GM12878 (cell line): ENCODE measurements at regions not wholly inside any gene's neighbourhood (a gene's known extent, or its start where the extent isn't known, plus 50 kb on each side); places are given as distances from the start of the nearest gene placed in this dataset.
"Not testable (repeated sequence)": the region's sequence is repeated elsewhere in the genome, so short reads cannot be mapped to it uniquely, and the experiment has no call there.

Experiments
- ATAC-seq: fragments of 200-7000 bp; cut with Tn5 transposase; 3 replicates; pipeline ENCODE4 v1.9.1; 2020; ENCODE audit warnings: mild to moderate bottlenecking, moderate library complexity
- BruUV-seq: library from RNA; stranded (reverse); fragments of 400-500 nt; replicated peaks from 2 replicates; lab custom pipeline; 2021; lab: Mats Ljungman, UMichigan
- CTCF ChIA-PET: fragments of 300-600 bp; sonication (Branson Sonifier 250); formaldehyde crosslinking; extraction: SDS; loops from one replicate; lab custom pipeline; 2021; ENCODE audit warnings: inconsistent platforms; lab: Yijun Ruan, JAX
- POLR2A ChIA-PET: fragments of 350-600 bp; formaldehyde crosslinking; extraction: SDS; loops from one replicate; lab custom pipeline; 2021; ENCODE audit warnings: inconsistent platforms; lab: Charles Lee
- RAD21 ChIA-PET: fragments of 300-600 bp; sonication (Branson Sonifier 250); formaldehyde crosslinking; loops from one replicate; lab custom pipeline; 2023; ENCODE audit warnings: antibody characterized with exemption; ENCODE audit not compliant: unreplicated experiment; lab: Charles Lee
- SMC1A ChIA-PET: fragments of 300-600 bp; sonication (Branson Sonifier 250); formaldehyde crosslinking; loops from one replicate; lab custom pipeline; 2023; ENCODE audit not compliant: unreplicated experiment, uncharacterized antibody; lab: Charles Lee
- DNase-seq: peaks from one replicate; pipeline ENCODE4 v3.0.0-alpha.2; 2011; ENCODE audit warnings: low read depth, low spot score
- FAIRE-seq: peaks from 3 replicates; lab custom pipeline; 2011; peaks lifted over from hg19 to GRCh38; lab: Jason Lieb, UNC
- H2AFZ ChIP-seq: 2 replicates; pipeline ENCODE4 v1.6.0; 2011; ENCODE audit warnings: low read depth, low read length, control low read depth; ENCODE audit not compliant: control insufficient read depth
- H3K27ac ChIP-seq: 2 replicates; pipeline ENCODE4 v1.5.1; 2011; ENCODE audit warnings: control low read depth; ENCODE audit not compliant: control insufficient read depth, insufficient read depth
- H3K27me3 ChIP-seq, 2 experiments: replicated peaks in 1 of 2; 2 replicates each; pipeline versions ENCODE4 v1.6.0 to v1.6.1; 2011; ENCODE audit warnings: low read length in 1 of 2; ENCODE audit not compliant: control insufficient read depth in 2 of 2, insufficient read depth in 2 of 2
- H3K36me3 ChIP-seq, 2 experiments: 2 replicates each; pipeline ENCODE4 v1.5.1; 2011; ENCODE audit warnings: low read length in 1 of 2; ENCODE audit not compliant: control insufficient read depth in 2 of 2, insufficient read depth in 2 of 2
- H3K4me1 ChIP-seq: 2 replicates; pipeline ENCODE4 v1.6.1; 2011; ENCODE audit warnings: mild to moderate bottlenecking, low read length, moderate library complexity, mixed read lengths; ENCODE audit not compliant: control insufficient read depth, insufficient read depth
- H3K4me2 ChIP-seq: 2 replicates; pipeline ENCODE4 v1.6.0; 2011; ENCODE audit warnings: control low read depth; ENCODE audit not compliant: control insufficient read depth, insufficient read depth
- H3K4me3 ChIP-seq: fragments of 200-600 bp; sonication (generic); 2 replicates; pipeline ENCODE4 v1.5.1; 2016
- H3K79me2 ChIP-seq: 2 replicates; pipeline ENCODE4 v1.6.0; 2011; ENCODE audit warnings: low read length; ENCODE audit not compliant: control insufficient read depth, insufficient read depth
- H3K9ac ChIP-seq: 2 replicates; pipeline ENCODE4 v1.8.0; 2011; ENCODE audit warnings: low read length, control low read depth, mixed read lengths; ENCODE audit not compliant: control insufficient read depth, insufficient read depth
- H3K9me3 ChIP-seq: replicated peaks from 3 replicates; pipeline ENCODE4 v1.5.1; 2011; ENCODE audit warnings: mild to moderate bottlenecking, low read length; ENCODE audit not compliant: control insufficient read depth, insufficient read depth
- H4K20me1 ChIP-seq: 2 replicates; pipeline ENCODE4 v1.6.0; 2011; ENCODE audit not compliant: control insufficient read depth, insufficient read depth
- YY1 ChIP-seq: IDR thresholded peaks from 2 replicates; pipeline ENCODE4 v1.6.1; 2011; ENCODE audit warnings: low read depth, mild to moderate bottlenecking, low read length
- WGBS: methylation state at CpG from one replicate; pipeline ENCODE4 v1.1.6; 2016; ENCODE audit warnings: low lambda C conversion rate; ENCODE audit not compliant: insufficient replicate concordance, insufficient coverage; ENCODE audit errors: missing lambda C conversion rate; 5-methylcytosine and 5-hydroxymethylcytosine counted together
- in situ Hi-C: fragments of 300-500 bp; cut with MboI; formaldehyde crosslinking; loops from 9 replicates; pipeline ENCODE4 v1.14.3; 2018; ENCODE audit warnings: mixed read lengths
- intact Hi-C: fragments of 100-400 bp; cut with micrococcal nuclease; formaldehyde crosslinking; loops from one replicate; pipeline ENCODE4 v1.14.2; 2022; ENCODE audit not compliant: unreplicated experiment
- TF ChIP-seq, protein P1 (sequence below): fragments of 450-650 bp; formaldehyde crosslinking; IDR thresholded peaks from 2 replicates; pipeline ENCODE4 v1.5.0; 2022; ENCODE audit warnings: mild to moderate bottlenecking, missing genetic modification characterization

DNA sequence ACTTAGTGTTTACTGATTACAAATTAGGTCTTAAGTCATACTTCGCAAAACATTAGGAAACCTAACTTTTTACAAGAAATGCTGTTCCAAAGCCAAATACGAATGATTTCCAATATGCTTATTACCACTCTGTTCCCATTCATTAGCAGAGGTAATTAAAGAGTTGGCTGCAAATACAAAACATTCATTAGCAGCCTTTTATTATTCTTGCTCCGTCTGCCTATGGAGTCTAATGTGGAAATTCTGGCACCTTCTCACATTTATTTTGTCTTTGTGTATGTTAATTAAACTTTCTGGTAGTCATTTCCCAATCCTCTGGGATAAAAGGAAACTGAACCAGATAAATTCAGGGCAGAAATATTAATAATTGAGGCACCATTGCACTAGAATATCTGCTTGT lies 689.0 kb downstream of the PLOD2 start:
- in situ Hi-C loops = no loop called here
- H3K4me3 ChIP-seq = no peak overlapping the region
- BruUV-seq = no TSS peak
- intact Hi-C loops = no loop called here
- WGBS = 22% methylated on average over 3 of the region's 3 CpGs
- ChIA-PET CTCF (no interaction called here), RAD21 (no interaction called here), POLR2A (no interaction called here)
- H3K4me1 ChIP-seq = no peaks in the 10 kb centered on the region
- no peak overlapping the region for H2AFZ ChIP-seq
- H3K27ac ChIP-seq = no peak overlapping the region
- H4K20me1 ChIP-seq = no peaks in the 10 kb centered on the region
- ATAC-seq = no peak
- DNase-seq = no peak
- no peaks in the 10 kb centered on the region for H3K9me3 ChIP-seq
- no peak overlapping the region for H3K4me2 ChIP-seq
- H3K79me2 ChIP-seq = no peaks in the 10 kb centered on the region
- TF ChIP-seq YY1 = no peak
- TF ChIP-seq, protein P1, sequence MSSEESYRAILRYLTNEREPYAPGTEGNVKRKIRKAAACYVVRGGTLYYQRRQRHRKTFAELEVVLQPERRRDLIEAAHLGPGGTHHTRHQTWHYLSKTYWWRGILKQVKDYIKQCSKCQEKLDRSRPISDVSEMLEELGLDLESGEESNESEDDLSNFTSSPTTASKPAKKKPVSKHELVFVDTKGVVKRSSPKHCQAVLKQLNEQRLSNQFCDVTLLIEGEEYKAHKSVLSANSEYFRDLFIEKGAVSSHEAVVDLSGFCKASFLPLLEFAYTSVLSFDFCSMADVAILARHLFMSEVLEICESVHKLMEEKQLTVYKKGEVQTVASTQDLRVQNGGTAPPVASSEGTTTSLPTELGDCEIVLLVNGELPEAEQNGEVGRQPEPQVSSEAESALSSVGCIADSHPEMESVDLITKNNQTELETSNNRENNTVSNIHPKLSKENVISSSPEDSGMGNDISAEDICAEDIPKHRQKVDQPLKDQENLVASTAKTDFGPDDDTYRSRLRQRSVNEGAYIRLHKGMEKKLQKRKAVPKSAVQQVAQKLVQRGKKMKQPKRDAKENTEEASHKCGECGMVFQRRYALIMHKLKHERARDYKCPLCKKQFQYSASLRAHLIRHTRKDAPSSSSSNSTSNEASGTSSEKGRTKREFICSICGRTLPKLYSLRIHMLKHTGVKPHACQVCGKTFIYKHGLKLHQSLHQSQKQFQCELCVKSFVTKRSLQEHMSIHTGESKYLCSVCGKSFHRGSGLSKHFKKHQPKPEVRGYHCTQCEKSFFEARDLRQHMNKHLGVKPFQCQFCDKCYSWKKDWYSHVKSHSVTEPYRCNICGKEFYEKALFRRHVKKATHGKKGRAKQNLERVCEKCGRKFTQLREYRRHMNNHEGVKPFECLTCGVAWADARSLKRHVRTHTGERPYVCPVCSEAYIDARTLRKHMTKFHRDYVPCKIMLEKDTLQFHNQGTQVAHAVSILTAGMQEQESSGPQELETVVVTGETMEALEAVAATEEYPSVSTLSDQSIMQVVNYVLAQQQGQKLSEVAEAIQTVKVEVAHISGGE (CRISPR knock-in tag) = no peak
- TF ChIP-seq, all 136 proteins: peak for 0
- SMC1A ChIA-PET = no interaction called here
- H3K9ac ChIP-seq = no peak overlapping the region
- no peak for FAIRE-seq
- H3K27me3 ChIP-seq = no peaks in the 10 kb centered on the region
- no peaks in the 10 kb centered on the region for H3K36me3 ChIP-seq

DNA sequence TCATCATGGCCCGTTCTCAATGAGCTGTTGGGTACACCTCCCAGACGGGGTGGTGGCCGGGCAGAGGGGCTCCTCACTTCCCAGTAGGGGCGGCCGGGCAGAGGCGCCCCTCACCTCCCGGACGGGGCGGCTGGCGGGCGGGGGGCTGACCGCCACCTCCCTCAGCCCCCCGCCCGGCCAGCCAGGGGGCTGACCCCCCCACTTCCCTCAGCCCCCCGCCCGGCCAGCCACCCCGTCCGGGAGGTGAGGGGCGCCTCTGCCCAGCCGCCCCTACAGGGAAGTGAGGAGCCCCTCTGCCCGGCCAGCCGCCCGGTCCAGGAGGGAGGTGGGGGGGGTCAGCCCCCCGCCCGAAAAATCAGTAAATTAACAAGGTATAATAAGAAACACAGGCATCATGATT lies 678.2 kb downstream of the PLOD2 start:
- H3K9me3 ChIP-seq, H3K9ac ChIP-seq, H3K4me1 ChIP-seq, SMC1A ChIA-PET, H3K4me2 ChIP-seq, FAIRE-seq, CTCF ChIA-PET, H3K4me3 ChIP-seq, RAD21 ChIA-PET, ATAC-seq, H3K27ac ChIP-seq, H3K79me2 ChIP-seq, intact Hi-C loops, DNase-seq, in situ Hi-C loops, H4K20me1 ChIP-seq, H3K36me3 ChIP-seq, BruUV-seq, H2AFZ ChIP-seq, H3K27me3 ChIP-seq, POLR2A ChIA-PET: not testable (repeated sequence)
- WGBS = 64% methylated on average over 6 of the region's 25 CpGs
